HG03521 (cell line): ENCODE measurements at regions not wholly inside any gene's neighbourhood (a gene's known extent, or its start where the extent isn't known, plus 50 kb on each side); places are given as distances from the start of the nearest gene placed in this dataset.

Experiments used
- ATAC-seq: cut with Tn5 transposase; IDR thresholded peaks from one replicate; pipeline ENCODE4 v1.9.1; 2021; ENCODE audit warnings: mild to moderate bottlenecking, moderate library complexity; ENCODE audit not compliant: unreplicated experiment

DNA sequence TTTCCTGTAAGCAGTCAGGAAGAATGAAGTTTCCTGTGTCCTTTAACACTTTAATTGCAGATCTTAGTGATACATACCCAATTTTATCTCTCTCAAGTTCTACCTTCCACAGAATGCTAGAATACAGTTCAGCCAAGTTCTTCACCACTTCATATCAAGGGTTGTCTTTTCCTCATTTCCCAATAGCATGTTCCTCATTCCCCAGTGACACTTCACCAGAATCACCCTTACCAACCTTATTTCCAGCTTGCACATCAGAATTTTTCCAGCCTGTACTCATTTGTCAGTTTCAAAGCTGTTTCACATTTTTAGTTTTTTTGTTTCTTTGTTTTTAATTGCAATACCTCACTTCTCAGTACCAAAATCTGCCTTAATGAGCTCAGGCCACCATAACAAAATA, 126.1 kb downstream of the ESM1 start:
- ATAC-seq = no peak

GRCh38 chr5:54854883-54855581, 130.4 kb downstream of the ESM1 start:
- no peak for ATAC-seq

DNA sequence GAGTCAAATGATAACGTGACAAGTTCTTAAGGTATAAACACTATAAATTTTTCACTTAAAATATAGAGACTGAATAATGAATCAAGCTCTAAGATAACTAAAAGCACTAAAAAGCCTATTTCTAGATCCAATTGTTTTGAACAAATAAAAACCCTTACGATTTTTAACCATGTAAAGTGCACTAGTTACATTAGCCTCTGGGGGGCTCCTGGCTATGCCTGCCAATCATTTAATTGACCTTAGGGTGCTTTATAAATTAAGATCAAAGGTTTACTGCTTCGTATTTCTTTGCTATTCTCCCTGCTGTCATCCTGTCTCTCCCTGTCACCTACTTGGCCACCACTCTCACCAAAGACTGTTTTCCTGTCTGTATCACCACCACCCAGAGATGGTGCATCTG, 133.4 kb downstream of the ESM1 start:
- ATAC-seq = no peak

DNA sequence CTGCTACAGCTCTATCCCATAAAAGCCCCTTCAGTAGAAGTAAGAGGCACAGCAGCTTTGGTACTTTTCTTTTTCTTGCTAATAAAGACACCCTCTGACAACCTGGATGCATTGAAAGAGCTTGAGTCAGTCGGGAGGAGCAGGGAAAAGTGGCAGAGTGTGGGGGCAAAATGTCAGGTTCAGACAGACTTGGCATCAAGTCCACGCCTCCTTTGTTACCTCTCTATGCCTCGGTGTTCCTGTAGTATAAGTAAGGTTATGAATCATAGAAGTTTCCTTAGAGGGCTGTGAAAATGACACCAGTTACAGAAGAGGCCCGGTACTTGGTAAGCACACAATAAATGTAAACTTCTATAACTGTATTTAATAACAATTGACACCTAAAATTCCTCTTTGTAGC, 133.9 kb downstream of the ESM1 start:
- ATAC-seq = no peak

DNA sequence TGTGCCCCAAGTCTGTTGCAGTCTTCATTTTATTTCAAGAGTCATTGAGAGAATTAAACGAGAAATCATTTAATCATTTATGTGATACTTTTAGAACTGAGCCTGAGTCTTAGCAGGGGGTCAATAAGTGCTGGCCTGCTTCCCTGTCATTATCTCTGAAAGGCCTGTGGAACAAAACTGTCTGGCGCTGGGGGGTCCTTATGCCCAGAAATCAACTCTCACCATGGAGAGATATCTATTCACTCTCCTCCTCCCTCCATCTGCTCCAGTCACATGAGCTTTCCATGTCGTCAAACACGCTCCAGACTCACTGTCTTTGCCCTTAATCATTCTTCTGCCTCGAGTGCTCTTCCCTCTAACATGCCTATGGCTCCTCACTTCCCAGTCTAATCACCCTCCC, 136.8 kb downstream of the ESM1 start:
- ATAC-seq = no peak

DNA sequence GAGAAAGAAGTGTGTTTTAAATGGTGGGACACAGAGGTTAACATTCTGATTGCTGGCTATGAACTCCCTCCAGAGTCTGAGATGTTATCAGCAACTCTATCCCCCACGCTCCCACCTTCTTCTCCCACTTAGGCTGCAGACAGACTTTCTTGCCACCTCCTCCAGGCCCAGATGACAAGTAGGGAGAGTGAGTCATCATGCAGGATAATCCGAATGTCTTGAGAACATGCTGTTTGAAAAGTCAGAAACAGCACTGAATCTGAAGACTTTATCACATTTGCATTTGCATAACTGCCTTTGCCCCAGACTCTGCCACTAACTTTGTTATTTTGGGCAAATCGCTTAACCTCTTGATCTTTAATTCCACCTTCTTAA, 139.8 kb downstream of the ESM1 start:
- ATAC-seq = no peak

GRCh38 chr5:54844905-54845566, 140.4 kb downstream of the ESM1 start:
- no peak for ATAC-seq

GRCh38 chr5:54844266-54844665, 141.1 kb downstream of the ESM1 start:
- no peak for ATAC-seq

- ATAC-seq = no peak
These were observed 143.9 kb downstream of the ESM1 start for GRCh38 chr5:54841481-54841880.

GRCh38 chr5:54838843-54839242, 146.6 kb downstream of the ESM1 start:
- no peak for ATAC-seq

GRCh38 chr5:54837981-54838380, 147.4 kb downstream of the ESM1 start:
- ATAC-seq = no peak

GRCh38 chr5:54837093-54837492, 148.3 kb downstream of the ESM1 start:
- no peak for ATAC-seq

GRCh38 chr5:54835647-54836046, 149.7 kb downstream of the ESM1 start:
- ATAC-seq = no peak

- ATAC-seq = no peak
These were observed 151.1 kb downstream of the ESM1 start for GRCh38 chr5:54834121-54834842.

DNA sequence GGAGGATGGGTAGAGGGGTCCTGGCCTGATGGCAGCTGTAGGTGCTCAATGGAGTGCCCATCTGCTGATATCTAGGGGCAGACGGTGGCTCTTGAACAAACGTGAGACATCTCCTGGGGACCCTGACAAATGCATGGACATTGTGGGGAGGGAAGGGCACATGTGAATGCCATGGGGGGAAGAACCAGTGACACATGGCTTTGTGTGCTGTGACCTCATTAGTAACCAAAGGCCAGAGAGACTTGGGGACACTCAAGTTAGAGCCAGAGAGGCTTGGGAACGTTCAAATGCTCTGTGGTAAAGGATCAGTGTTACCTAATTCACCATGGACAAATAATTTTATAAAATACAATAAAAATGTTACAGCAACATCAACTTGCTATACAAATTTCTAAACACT, 151.8 kb downstream of the ESM1 start:
- ATAC-seq = no peak

DNA sequence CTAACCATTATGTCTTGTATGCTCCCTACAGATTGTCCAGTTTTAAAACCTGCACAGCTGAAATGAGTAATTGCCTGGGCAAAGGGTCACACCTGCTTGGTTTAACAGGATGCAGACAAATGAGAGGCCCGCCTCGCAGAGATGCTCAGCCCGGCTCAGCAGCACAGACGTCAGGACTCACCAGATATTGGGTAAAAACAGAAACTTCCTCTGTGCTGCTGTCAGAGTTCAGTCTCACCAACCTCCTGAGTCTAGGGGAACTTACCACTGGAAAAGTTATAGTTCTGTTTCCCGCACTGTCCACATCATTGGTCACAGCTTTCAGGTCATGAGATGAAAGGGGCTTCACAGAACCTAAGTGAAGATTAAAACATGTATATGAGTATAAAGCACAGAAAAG, 152.5 kb downstream of the ESM1 start:
- no peak for ATAC-seq

DNA sequence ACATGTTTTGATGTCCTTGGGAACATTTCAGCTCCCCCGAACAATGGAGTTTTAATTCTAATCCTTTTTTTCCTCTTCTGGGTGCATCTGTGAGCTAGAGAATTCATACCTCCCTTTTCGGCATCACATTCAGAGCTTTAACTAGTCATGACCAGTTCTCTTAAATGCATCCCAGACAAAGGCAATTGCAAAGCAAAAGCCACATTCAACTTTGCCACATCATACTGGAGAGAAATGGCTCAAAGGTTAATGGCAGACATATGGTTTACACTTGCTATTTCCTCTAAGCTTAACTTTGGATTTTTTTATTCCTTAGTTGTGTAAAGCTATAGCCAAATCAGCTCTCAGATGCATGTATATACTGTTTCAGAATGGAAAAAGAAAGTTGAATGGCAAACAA, 153.3 kb downstream of the ESM1 start:
- ATAC-seq = no peak

- ATAC-seq = no peak
These were observed 154.2 kb downstream of the ESM1 start for GRCh38 chr5:54831233-54831632.

- ATAC-seq = no peak
These were observed 155.5 kb downstream of the ESM1 start for GRCh38 chr5:54829676-54830535.

- no peak for ATAC-seq
These were observed 156.3 kb downstream of the ESM1 start for GRCh38 chr5:54829102-54829501.

DNA sequence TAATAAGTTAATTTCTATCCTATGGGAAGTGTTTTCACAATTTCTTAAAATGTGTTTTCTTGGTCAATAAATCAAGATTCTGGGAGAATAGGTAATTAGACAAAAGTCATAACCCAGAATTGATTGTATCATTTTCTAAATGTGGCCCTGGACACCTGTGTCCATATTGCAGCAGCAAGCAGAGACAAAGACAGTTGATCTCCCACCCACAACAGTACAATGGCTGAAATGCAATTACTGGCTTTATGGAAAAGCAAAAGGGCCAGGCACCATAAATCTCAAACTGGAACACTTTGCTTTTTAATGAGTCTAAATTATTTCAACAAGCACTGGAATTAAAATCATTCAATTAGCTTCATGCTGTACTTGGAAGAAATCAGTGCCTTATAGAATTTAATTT, 157.2 kb downstream of the ESM1 start:
- no peak for ATAC-seq
